Activated CD4-positive, alpha-beta T cell treated with anti-CD3 and anti-CD28 coated beads, Interleukin-2, amount 10 ng/mL, durations not matched to agents 24 days and 14 days (primary cell): ENCODE measurements at regions not wholly inside any gene's neighbourhood (a gene's known extent, or its start where the extent isn't known, plus 50 kb on each side); places are given as distances from the start of the nearest gene placed in this dataset.
"Not testable (repeated sequence)": the region's sequence is repeated elsewhere in the genome, so short reads cannot be mapped to it uniquely, and the experiment has no call there.

Source experiments
- DNase-seq: peaks from one replicate; pipeline ENCODE4 v3.0.0; 2022
- H3K27ac Mint-ChIP-seq: one replicate; pipeline ENCODE4 v1.8.0; 2022; ENCODE audit warnings: mild to moderate bottlenecking, mixed read lengths
- H3K27me3 Mint-ChIP-seq: one replicate; pipeline ENCODE4 v1.8.0; 2022; ENCODE audit warnings: mixed read lengths
- H3K36me3 Mint-ChIP-seq: one replicate; pipeline ENCODE4 v1.8.0; 2022; ENCODE audit warnings: low read depth, mild to moderate bottlenecking, mixed read lengths
- H3K4me1 Mint-ChIP-seq: one replicate; pipeline ENCODE4 v1.8.0; 2021; ENCODE audit warnings: mixed read lengths
- H3K4me3 Mint-ChIP-seq: one replicate; pipeline ENCODE4 v1.8.0; 2022; ENCODE audit warnings: mild to moderate bottlenecking, moderate library complexity, mixed read lengths
- H3K9me3 Mint-ChIP-seq: one replicate; pipeline ENCODE4 v1.8.0; 2021; ENCODE audit warnings: mixed read lengths
- intact Hi-C: fragments of 100-400 bp; cut with micrococcal nuclease; formaldehyde crosslinking; loops from one replicate; pipeline ENCODE4 v1.15.1; 2023

- H3K36me3 Mint-ChIP-seq, intact Hi-C loops, H3K27me3 Mint-ChIP-seq, H3K27ac Mint-ChIP-seq, H3K4me1 Mint-ChIP-seq, H3K9me3 Mint-ChIP-seq, DNase-seq, H3K4me3 Mint-ChIP-seq: not testable (repeated sequence)
Observed at GRCh38 chr1:121088568-121088967, 95.6 kb downstream of the FAM72B start.

- DNase-seq, H3K4me3 Mint-ChIP-seq, intact Hi-C loops, H3K4me1 Mint-ChIP-seq, H3K27me3 Mint-ChIP-seq, H3K36me3 Mint-ChIP-seq, H3K9me3 Mint-ChIP-seq: not testable (repeated sequence)
- H3K27ac Mint-ChIP-seq = peak overlapping the region; percentile 60
Observed at GRCh38 chr1:121092329-121092968, 91.7 kb downstream of the FAM72B start.

DNA sequence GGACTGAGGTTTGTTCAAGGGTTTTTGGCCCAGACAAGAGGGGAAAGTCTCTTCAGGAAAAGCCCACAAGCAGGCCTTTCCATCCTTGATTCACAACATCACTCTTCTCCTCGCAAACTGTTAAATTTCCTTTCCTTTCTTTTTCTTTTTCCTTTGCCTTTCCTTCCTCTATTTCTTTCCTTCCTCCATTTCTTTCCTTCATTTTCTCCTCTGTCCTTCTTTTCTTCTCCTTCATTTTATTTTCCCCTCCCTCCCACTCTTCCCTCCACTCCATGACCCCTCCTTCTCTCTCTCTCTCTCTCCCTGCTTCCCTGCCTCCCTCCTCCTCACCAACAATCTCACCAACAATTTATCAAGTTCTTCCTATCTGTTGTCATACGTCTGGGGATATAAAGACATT, 89.1 kb downstream of the FAM72B start:
- H3K9me3 Mint-ChIP-seq, H3K4me1 Mint-ChIP-seq, intact Hi-C loops: not testable (repeated sequence)

GRCh38 chr1:121097127-121097866, 86.8 kb downstream of the FAM72B start:
- H3K36me3 Mint-ChIP-seq = not testable (repeated sequence)

More for the DNA sequence above, 89.1 kb downstream of the FAM72B start:
- H3K27ac Mint-ChIP-seq, H3K36me3 Mint-ChIP-seq, H3K27me3 Mint-ChIP-seq, H3K4me3 Mint-ChIP-seq, DNase-seq: not testable (repeated sequence)

GRCh38 chr1:121097867-121098215, 86.3 kb downstream of the FAM72B start:
- H3K27ac Mint-ChIP-seq, H3K36me3 Mint-ChIP-seq, intact Hi-C loops, H3K4me1 Mint-ChIP-seq, H3K27me3 Mint-ChIP-seq, DNase-seq, H3K9me3 Mint-ChIP-seq: not testable (repeated sequence)
- H3K4me3 Mint-ChIP-seq = peak overlapping the region; percentile 44

More at GRCh38 chr1:121097127-121097866, 86.8 kb downstream of the FAM72B start:
- intact Hi-C loops, H3K27ac Mint-ChIP-seq, H3K27me3 Mint-ChIP-seq, H3K9me3 Mint-ChIP-seq, H3K4me1 Mint-ChIP-seq: not testable (repeated sequence)
- DNase-seq = peak; percentile 96
- peak overlapping the region; percentile 72 for H3K4me3 Mint-ChIP-seq

DNA sequence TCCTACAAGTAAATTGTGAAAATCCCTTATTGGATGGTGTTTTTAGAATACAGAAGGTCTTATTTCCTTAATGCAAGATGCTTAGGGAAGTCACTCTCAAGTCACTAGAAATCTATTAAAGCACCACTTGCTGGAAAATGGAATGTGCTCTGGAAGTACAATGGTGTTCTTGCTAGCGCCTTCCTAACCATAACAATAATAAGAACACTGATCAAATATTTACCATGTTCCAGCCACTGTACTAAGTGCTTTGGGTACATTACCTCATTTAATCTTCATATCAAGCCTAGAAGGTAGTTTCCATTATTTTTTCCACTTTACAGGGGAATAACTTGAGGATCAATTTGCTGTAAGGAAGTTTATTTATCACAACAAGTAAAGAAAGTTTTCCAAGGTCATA, 75.1 kb downstream of the FAM72B start:
- H3K9me3 Mint-ChIP-seq, intact Hi-C loops, H3K27me3 Mint-ChIP-seq, H3K36me3 Mint-ChIP-seq, H3K27ac Mint-ChIP-seq, H3K4me3 Mint-ChIP-seq, H3K4me1 Mint-ChIP-seq, DNase-seq: not testable (repeated sequence)

DNA sequence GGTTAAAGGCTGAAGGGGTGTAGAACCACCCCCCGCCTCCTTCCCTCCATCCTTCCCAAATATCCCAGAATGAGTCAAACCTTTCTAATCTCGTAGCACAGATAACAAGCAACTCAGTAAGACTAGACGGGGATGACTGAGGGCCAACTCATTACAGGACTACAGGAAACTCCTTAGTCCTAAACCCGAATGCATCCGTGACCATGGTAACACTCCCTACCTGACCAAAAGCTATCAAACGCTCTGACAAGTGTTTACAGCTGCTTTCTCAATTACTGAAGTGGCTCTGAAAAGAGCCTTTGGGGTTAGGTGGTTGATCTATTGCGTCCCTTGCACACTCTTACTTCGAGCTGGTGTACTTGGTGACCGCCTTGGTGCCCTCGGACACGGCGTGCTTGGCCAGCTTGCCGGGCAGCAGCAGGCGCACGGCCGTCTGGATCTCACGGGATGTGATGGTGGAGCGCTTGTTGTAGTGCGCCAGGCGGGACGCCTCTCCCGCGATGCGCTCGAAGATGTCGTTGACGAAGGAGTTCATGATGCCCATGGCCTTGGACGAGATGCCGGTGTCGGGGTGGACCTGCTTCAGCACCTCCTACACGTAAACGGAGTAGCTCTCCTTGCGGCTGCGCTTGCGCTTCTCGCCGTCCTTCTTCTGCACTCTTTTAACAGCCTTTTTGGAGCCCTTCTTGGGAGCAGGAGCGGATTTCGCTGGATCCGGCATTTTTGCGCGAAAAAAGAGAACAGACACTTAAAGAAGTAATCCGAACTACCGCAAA, 67.4 kb downstream of the FAM72B start:
- H3K27me3 Mint-ChIP-seq, H3K4me1 Mint-ChIP-seq, H3K9me3 Mint-ChIP-seq, DNase-seq, H3K36me3 Mint-ChIP-seq, intact Hi-C loops, H3K27ac Mint-ChIP-seq, H3K4me3 Mint-ChIP-seq: not testable (repeated sequence)

- H3K36me3 Mint-ChIP-seq, intact Hi-C loops, H3K27ac Mint-ChIP-seq, H3K27me3 Mint-ChIP-seq, H3K9me3 Mint-ChIP-seq, H3K4me1 Mint-ChIP-seq, H3K4me3 Mint-ChIP-seq, DNase-seq: not testable (repeated sequence)
Observed at GRCh38 chr1:121117298-121117611, 66.9 kb downstream of the FAM72B start.

GRCh38 chr1:121117622-121118479, 66.3 kb downstream of the FAM72B start:
- H3K36me3 Mint-ChIP-seq, intact Hi-C loops, H3K27ac Mint-ChIP-seq, H3K27me3 Mint-ChIP-seq, H3K9me3 Mint-ChIP-seq, H3K4me1 Mint-ChIP-seq: not testable (repeated sequence)
- DNase-seq = peak; percentile 54
- H3K4me3 Mint-ChIP-seq = peak overlapping the region; percentile 26
